Hepatocyte (in vitro differentiated cells): ENCODE measurements at regions not wholly inside any gene's neighbourhood (a gene's known extent, or its start where the extent isn't known, plus 50 kb on each side); places are given as distances from the start of the nearest gene placed in this dataset.

Experiments used
- DNase-seq: peaks from one replicate; pipeline ENCODE4 v3.0.0-alpha.2; 2016; ENCODE audit warnings: low spot score
- H2AFZ ChIP-seq: fragments of 200-600 bp; sonication (generic); 2 replicates; pipeline ENCODE4 v1.6.0; 2016; ENCODE audit warnings: antibody characterized with exemption, mild to moderate bottlenecking
- H3K27ac ChIP-seq: fragments of 200-600 bp; sonication (generic); 2 replicates; pipeline ENCODE4 v1.5.1; 2016; ENCODE audit warnings: mild to moderate bottlenecking
- H3K27me3 ChIP-seq: fragments of 200-600 bp; sonication (generic); 2 replicates; pipeline ENCODE4 v1.6.1; 2016
- H3K36me3 ChIP-seq: fragments of 200-600 bp; sonication (generic); replicated peaks from 2 replicates; pipeline ENCODE4 v1.5.1; 2016; ENCODE audit warnings: low read depth; ENCODE audit not compliant: insufficient read depth
- H3K4me1 ChIP-seq: fragments of 200-600 bp; sonication (generic); 2 replicates; pipeline ENCODE4 v1.5.1; 2016; ENCODE audit warnings: mild to moderate bottlenecking, moderate library complexity; ENCODE audit not compliant: insufficient read depth
- H3K4me2 ChIP-seq: fragments of 200-600 bp; sonication (generic); 2 replicates; pipeline ENCODE4 v1.6.0; 2016
- H3K4me3 ChIP-seq: fragments of 200-600 bp; sonication (generic); 2 replicates; pipeline ENCODE4 v1.5.1; 2016; ENCODE audit warnings: mild to moderate bottlenecking
- H3K79me2 ChIP-seq: fragments of 200-600 bp; sonication (generic); 2 replicates; pipeline ENCODE4 v1.6.0; 2017; ENCODE audit warnings: mild to moderate bottlenecking
- H3K9me2 ChIP-seq: fragments of 200-600 bp; sonication (generic); replicated peaks from 2 replicates; pipeline ENCODE4 v1.6.0; 2017; ENCODE audit warnings: mild to moderate bottlenecking; ENCODE audit not compliant: insufficient read depth
- H3K9me3 ChIP-seq: fragments of 200-600 bp; sonication (generic); 2 replicates; pipeline ENCODE4 v1.5.1; 2016; ENCODE audit warnings: low read depth, mild to moderate bottlenecking
- H4K20me1 ChIP-seq: fragments of 200-600 bp; sonication (generic); 2 replicates; pipeline ENCODE4 v1.6.0; 2016; ENCODE audit warnings: mild to moderate bottlenecking; ENCODE audit not compliant: insufficient read depth, poor library complexity, severe bottlenecking
- EZH2 ChIP-seq: fragments of 200-600 bp; sonication (generic); IDR thresholded peaks from 2 replicates; pipeline ENCODE4 v1.6.1; 2016; ENCODE audit warnings: antibody characterized with exemption, mild to moderate bottlenecking, borderline replicate concordance
- EZH2phosphoT487 ChIP-seq: fragments of 200-600 bp; sonication (generic); IDR thresholded peaks from one replicate; pipeline ENCODE4 v1.6.1; 2018; ENCODE audit warnings: antibody characterized with exemption, mild to moderate bottlenecking, low read depth, moderate library complexity; ENCODE audit not compliant: unreplicated experiment, severe bottlenecking
- WGBS: methylation state at CpG from one replicate; pipeline ENCODE4 v1.1.6; 2016; ENCODE audit warnings: low lambda C conversion rate; ENCODE audit errors: missing lambda C conversion rate; 5-methylcytosine and 5-hydroxymethylcytosine counted together
- TF ChIP-seq, protein P1 (sequence below): fragments of 200-600 bp; sonication (generic); IDR thresholded peaks from 2 replicates; pipeline ENCODE4 v1.5.1; 2016; ENCODE audit warnings: antibody characterized with exemption, mild to moderate bottlenecking; ENCODE audit not compliant: poor library complexity

DNA sequence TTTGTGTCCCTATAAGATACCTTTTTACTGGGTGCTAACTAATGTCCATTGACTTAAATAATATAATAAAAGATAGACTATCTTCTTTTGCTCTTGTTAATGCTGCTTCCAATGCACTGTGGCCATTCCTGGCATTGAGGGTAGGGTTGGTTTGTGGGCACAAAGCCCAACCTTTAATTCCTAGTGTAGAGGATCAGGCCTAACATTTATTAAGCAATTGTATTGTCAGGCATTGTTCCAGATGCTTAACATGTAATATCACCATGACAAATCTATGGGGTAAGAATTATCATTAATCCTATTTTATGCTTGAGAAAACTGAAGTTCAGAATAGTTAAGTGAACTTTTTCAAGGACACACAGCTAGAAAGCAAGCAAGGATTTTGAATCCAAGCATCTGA is 60.4 kb upstream of the GPBP1 start:
- Histone ChIP-seq H3K4me2 (no peak overlapping the region), H3K9me2 (no peaks in the 10 kb centered on the region), H3K4me1 (peaks cover 3% of the 10 kb centered on the region), H3K79me2 (no peaks in the 10 kb centered on the region), H4K20me1 (no peaks in the 10 kb centered on the region), H3K27ac (no peak overlapping the region), H2AFZ (no peak overlapping the region), H3K36me3 (no peaks in the 10 kb centered on the region), H3K27me3 (no peaks in the 10 kb centered on the region), H3K9me3 (no peaks in the 10 kb centered on the region), H3K4me3 (no peak overlapping the region)
- TF ChIP-seq EZH2 (no peak), EZH2phosphoT487 (no peak)
- TF ChIP-seq, protein P1, sequence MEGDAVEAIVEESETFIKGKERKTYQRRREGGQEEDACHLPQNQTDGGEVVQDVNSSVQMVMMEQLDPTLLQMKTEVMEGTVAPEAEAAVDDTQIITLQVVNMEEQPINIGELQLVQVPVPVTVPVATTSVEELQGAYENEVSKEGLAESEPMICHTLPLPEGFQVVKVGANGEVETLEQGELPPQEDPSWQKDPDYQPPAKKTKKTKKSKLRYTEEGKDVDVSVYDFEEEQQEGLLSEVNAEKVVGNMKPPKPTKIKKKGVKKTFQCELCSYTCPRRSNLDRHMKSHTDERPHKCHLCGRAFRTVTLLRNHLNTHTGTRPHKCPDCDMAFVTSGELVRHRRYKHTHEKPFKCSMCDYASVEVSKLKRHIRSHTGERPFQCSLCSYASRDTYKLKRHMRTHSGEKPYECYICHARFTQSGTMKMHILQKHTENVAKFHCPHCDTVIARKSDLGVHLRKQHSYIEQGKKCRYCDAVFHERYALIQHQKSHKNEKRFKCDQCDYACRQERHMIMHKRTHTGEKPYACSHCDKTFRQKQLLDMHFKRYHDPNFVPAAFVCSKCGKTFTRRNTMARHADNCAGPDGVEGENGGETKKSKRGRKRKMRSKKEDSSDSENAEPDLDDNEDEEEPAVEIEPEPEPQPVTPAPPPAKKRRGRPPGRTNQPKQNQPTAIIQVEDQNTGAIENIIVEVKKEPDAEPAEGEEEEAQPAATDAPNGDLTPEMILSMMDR = no peak
- DNase-seq = no peak

DNA sequence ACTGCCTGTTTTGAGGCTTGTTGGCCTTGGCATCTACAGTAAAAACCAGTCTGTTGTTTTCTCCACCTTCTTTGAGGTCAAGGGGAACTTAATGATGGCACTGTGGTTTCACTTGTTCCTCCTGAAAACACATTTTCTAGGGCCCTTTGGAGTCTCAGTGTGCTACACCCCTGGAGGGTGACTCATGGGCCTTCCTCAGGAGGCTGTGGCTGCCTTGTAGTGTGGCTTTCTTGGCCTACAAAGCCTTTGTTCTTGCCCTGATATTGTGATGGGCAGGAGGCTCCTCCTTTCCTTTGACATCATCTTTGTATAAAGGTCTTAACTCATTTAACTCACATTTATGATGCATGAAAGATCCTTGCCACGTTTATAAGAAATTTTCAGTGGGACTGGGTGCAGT is 56.3 kb upstream of the GPBP1 start:
- H3K27me3 ChIP-seq = no peaks in the 10 kb centered on the region
- H4K20me1 ChIP-seq = no peaks in the 10 kb centered on the region
- no peaks in the 10 kb centered on the region for H3K9me3 ChIP-seq
- no peak for TF ChIP-seq EZH2
- TF ChIP-seq, protein P1 = no peak
- TF ChIP-seq EZH2phosphoT487 = no peak
- no peaks in the 10 kb centered on the region for H3K79me2 ChIP-seq
- no peaks in the 10 kb centered on the region for H3K4me1 ChIP-seq
- DNase-seq = no peak
- H3K4me3 ChIP-seq = no peak overlapping the region
- H3K36me3 ChIP-seq = no peaks in the 10 kb centered on the region
- no peak overlapping the region for H2AFZ ChIP-seq
- no peak overlapping the region for H3K27ac ChIP-seq
- H3K4me2 ChIP-seq = no peak overlapping the region
- WGBS = 65% methylated on average over 1 of the region's 1 CpG
- no peaks in the 10 kb centered on the region for H3K9me2 ChIP-seq

DNA sequence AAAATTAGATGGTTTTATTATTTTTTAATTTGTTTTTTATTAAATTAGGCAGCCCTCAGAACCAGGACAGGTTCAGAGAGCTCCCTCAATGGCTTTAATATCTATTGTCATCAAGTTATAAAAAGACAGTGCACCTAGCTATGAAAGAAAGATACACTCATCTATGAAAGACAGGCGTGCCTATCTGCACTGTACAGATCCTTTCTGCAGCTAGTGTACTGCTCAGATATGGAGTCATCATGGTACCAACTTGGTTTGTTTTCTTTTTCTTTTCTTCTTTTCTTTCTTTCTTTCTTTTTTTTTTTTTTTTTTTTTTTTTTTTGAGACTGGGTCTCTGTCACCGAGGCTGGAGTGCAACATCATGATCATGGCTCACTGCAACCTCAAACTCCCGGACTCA is 54.8 kb upstream of the GPBP1 start:
- WGBS = 87% methylated on average over 3 of the region's 3 CpGs
- H3K27me3 ChIP-seq = no peaks in the 10 kb centered on the region
- TF ChIP-seq, protein P1 = no peak
- TF ChIP-seq EZH2phosphoT487 (no peak), EZH2 (no peak)
- H3K4me3 ChIP-seq = no peak overlapping the region
- H2AFZ ChIP-seq = no peak overlapping the region
- H4K20me1 ChIP-seq = no peaks in the 10 kb centered on the region
- no peaks in the 10 kb centered on the region for H3K9me3 ChIP-seq
- H3K4me1 ChIP-seq = no peaks in the 10 kb centered on the region
- H3K27ac ChIP-seq = no peak overlapping the region
- no peak for DNase-seq
- no peak overlapping the region for H3K4me2 ChIP-seq
- H3K79me2 ChIP-seq = no peaks in the 10 kb centered on the region
- no peaks in the 10 kb centered on the region for H3K36me3 ChIP-seq
- H3K9me2 ChIP-seq = no peaks in the 10 kb centered on the region

DNA sequence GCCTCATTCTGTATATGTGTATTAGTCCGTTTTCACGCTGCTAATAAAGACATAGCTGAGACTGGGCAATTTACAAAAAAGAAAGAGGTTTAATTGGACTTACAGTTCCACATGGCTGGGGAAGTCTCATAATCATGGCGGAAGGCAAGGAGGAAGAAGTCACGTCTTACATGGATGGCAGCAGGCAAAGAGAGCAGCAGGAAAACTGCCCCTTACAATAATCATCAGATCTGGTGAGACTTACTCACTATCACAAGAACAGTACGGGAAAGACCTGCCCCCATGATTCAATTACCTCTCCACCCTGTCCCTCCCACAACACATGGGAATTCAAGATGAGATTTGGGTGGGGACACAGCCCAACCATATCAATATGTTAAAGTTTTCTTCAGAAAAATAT is 49.8 kb upstream of the GPBP1 start:
- no peaks in the 10 kb centered on the region for H3K9me3 ChIP-seq
- H2AFZ ChIP-seq = no peak overlapping the region
- H3K9me2 ChIP-seq = no peaks in the 10 kb centered on the region
- H3K4me2 ChIP-seq = no peak overlapping the region
- no peak overlapping the region for H3K27ac ChIP-seq
- TF ChIP-seq, protein P1 = no peak
- no peak for TF ChIP-seq EZH2
- TF ChIP-seq EZH2phosphoT487 = no peak
- DNase-seq = no peak
- H3K4me1 ChIP-seq = no peaks in the 10 kb centered on the region
- H3K4me3 ChIP-seq = no peak overlapping the region
- H4K20me1 ChIP-seq = no peaks in the 10 kb centered on the region
- WGBS = 96% methylated on average over 5 of the region's 5 CpGs
- H3K36me3 ChIP-seq = no peaks in the 10 kb centered on the region
- H3K27me3 ChIP-seq = no peaks in the 10 kb centered on the region
- no peaks in the 10 kb centered on the region for H3K79me2 ChIP-seq
